Stimulated activated CD4-positive, alpha-beta T cell treated with anti-CD3 and anti-CD28 coated beads, TNF-alpha, amount 100 ng/mL, for 4 hours (primary cell): ENCODE measurements at regions not wholly inside any gene's neighbourhood (a gene's known extent, or its start where the extent isn't known, plus 50 kb on each side); places are given as distances from the start of the nearest gene placed in this dataset.

Source experiments
- DNase-seq, 3 experiments: peaks; one replicate each; pipeline ENCODE4 v3.0.0-alpha.2; 2020; ENCODE audit warnings: low read depth in 3 of 3

GRCh38 chr9:99588747-99589146, 232.9 kb upstream of the NR4A3 start:
- no peak for DNase-seq

- DNase-seq, result no peak
Measured at GRCh38 chr9:99590410-99590809, 231.3 kb upstream of the NR4A3 start.

- no peak for DNase-seq
Measured at GRCh38 chr9:99590840-99591239, 230.8 kb upstream of the NR4A3 start.

GRCh38 chr9:99591770-99592169, 229.9 kb upstream of the NR4A3 start:
- no peak for DNase-seq

GRCh38 chr9:99592834-99593574, 228.7 kb upstream of the NR4A3 start:
- no peak for DNase-seq

GRCh38 chr9:99593610-99594009, 228.1 kb upstream of the NR4A3 start:
- DNase-seq, result no peak

- DNase-seq, result no peak
Measured at GRCh38 chr9:99594056-99594780, 227.5 kb upstream of the NR4A3 start.

GRCh38 chr9:99595796-99596195, 225.9 kb upstream of the NR4A3 start:
- DNase-seq, result no peak

GRCh38 chr9:99601571-99602111, 220.0 kb upstream of the NR4A3 start:
- DNase-seq, result no peak

- no peak for DNase-seq
Measured at GRCh38 chr9:99602854-99603253, 218.8 kb upstream of the NR4A3 start.

- DNase-seq, result no peak
Measured at GRCh38 chr9:99605016-99605743, 216.5 kb upstream of the NR4A3 start.

- no peak for DNase-seq
Measured at GRCh38 chr9:99606296-99606695, 215.4 kb upstream of the NR4A3 start.

GRCh38 chr9:99606957-99607356, 214.7 kb upstream of the NR4A3 start:
- DNase-seq, result no peak

GRCh38 chr9:99607842-99608448, 213.7 kb upstream of the NR4A3 start:
- DNase-seq, result no peak

- no peak for DNase-seq
Measured at GRCh38 chr9:99614341-99614740, 207.3 kb upstream of the NR4A3 start.

- no peak for DNase-seq
Measured at GRCh38 chr9:99621040-99621439, 200.6 kb upstream of the NR4A3 start.

GRCh38 chr9:99622679-99623078, 199.0 kb upstream of the NR4A3 start:
- no peak for DNase-seq

GRCh38 chr9:99623780-99624364, 197.8 kb upstream of the NR4A3 start:
- DNase-seq, result no peak

- no peak for DNase-seq
Measured at GRCh38 chr9:99624499-99625233, 197.0 kb upstream of the NR4A3 start.

- no peak for DNase-seq
Measured at GRCh38 chr9:99626426-99626825, 195.3 kb upstream of the NR4A3 start.

- no peak for DNase-seq
Measured at GRCh38 chr9:99628285-99628684, 193.4 kb upstream of the NR4A3 start.
